Gastrocnemius medialis (tissue), 4 donors: ENCODE measurements at regions not wholly inside any gene's neighbourhood (a gene's known extent, or its start where the extent isn't known, plus 50 kb on each side); places are given as distances from the start of the nearest gene placed in this dataset.

Source experiments
- POLR2A ChIP-seq, 2 donors: fragments of 450-650 bp; IDR thresholded peaks; one replicate each; pipeline ENCODE4 v1.6.1; 2017; ENCODE audit warnings: antibody characterized with exemption in 2 of 2, mild to moderate bottlenecking in 2 of 2, moderate library complexity in 2 of 2
- TF ChIP-seq, protein P1 (sequence below), 5 experiments: fragments of 450-650 bp in 3 of 5; fragments of 200-600 bp in 2 of 5; sonication (generic) in 2 of 5; IDR thresholded peaks in 4 of 5; conservative IDR thresholded peaks in 1 of 5; 1 replicate in 4 of 5; 2 replicates in 1 of 5; pipeline ENCODE4 v1.5.1; 2016 to 2019; ENCODE audit warnings: antibody characterized with exemption in 5 of 5, mild to moderate bottlenecking in 3 of 5, moderate library complexity in 3 of 5

- TF ChIP-seq, protein P1, sequence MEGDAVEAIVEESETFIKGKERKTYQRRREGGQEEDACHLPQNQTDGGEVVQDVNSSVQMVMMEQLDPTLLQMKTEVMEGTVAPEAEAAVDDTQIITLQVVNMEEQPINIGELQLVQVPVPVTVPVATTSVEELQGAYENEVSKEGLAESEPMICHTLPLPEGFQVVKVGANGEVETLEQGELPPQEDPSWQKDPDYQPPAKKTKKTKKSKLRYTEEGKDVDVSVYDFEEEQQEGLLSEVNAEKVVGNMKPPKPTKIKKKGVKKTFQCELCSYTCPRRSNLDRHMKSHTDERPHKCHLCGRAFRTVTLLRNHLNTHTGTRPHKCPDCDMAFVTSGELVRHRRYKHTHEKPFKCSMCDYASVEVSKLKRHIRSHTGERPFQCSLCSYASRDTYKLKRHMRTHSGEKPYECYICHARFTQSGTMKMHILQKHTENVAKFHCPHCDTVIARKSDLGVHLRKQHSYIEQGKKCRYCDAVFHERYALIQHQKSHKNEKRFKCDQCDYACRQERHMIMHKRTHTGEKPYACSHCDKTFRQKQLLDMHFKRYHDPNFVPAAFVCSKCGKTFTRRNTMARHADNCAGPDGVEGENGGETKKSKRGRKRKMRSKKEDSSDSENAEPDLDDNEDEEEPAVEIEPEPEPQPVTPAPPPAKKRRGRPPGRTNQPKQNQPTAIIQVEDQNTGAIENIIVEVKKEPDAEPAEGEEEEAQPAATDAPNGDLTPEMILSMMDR (IDR thresholded peaks at IDR 0.05 in 4 of 5, conservative IDR thresholded peaks at IDR 0.05 in 1 of 5) = no peak
- TF ChIP-seq POLR2A (IDR thresholded peaks at IDR 0.05) = no peak
These were observed 116.1 kb upstream of the DOCK10 start for GRCh38 chr2:225158360-225158759.
